HG03196 (cell line): ENCODE measurements at regions not wholly inside any gene's neighbourhood (a gene's known extent, or its start where the extent isn't known, plus 50 kb on each side); places are given as distances from the start of the nearest gene placed in this dataset.
"Not testable (repeated sequence)": the region's sequence is repeated elsewhere in the genome, so short reads cannot be mapped to it uniquely, and the experiment has no call there.

ENCODE experiments used
- ATAC-seq: cut with Tn5 transposase; IDR thresholded peaks from one replicate; pipeline ENCODE4 v1.9.1; 2021; ENCODE audit not compliant: unreplicated experiment

- no peak for ATAC-seq
Observed at GRCh38 chr7:68712956-68713495, 885.2 kb upstream of the AUTS2 start.

- ATAC-seq, result not testable (repeated sequence)
Observed at GRCh38 chr7:68714135-68714534, 884.1 kb upstream of the AUTS2 start.

GRCh38 chr7:68715907-68716306 lies 882.4 kb upstream of the AUTS2 start:
- ATAC-seq, result no peak

GRCh38 chr7:68717176-68717575 lies 881.1 kb upstream of the AUTS2 start:
- ATAC-seq, result no peak

- no peak for ATAC-seq
Observed at GRCh38 chr7:68718097-68718551, 880.2 kb upstream of the AUTS2 start.

- ATAC-seq, result no peak
Observed at GRCh38 chr7:68720697-68721096, 877.6 kb upstream of the AUTS2 start.

GRCh38 chr7:68722044-68722443 lies 876.2 kb upstream of the AUTS2 start:
- ATAC-seq, result no peak

- no peak for ATAC-seq
Observed at GRCh38 chr7:68724965-68725364, 873.3 kb upstream of the AUTS2 start.

- no peak for ATAC-seq
Observed at GRCh38 chr7:68725843-68726785, 872.2 kb upstream of the AUTS2 start.

GRCh38 chr7:68728720-68729119 lies 869.6 kb upstream of the AUTS2 start:
- not testable (repeated sequence) for ATAC-seq

- ATAC-seq, result no peak
Observed at GRCh38 chr7:68729371-68729770, 868.9 kb upstream of the AUTS2 start.

GRCh38 chr7:68730194-68730593 lies 868.1 kb upstream of the AUTS2 start:
- no peak for ATAC-seq

- no peak for ATAC-seq
Observed at GRCh38 chr7:68730964-68731363, 867.3 kb upstream of the AUTS2 start.

- no peak for ATAC-seq
Observed at GRCh38 chr7:68733219-68734153, 864.8 kb upstream of the AUTS2 start.

- ATAC-seq, result no peak
Observed at GRCh38 chr7:68734431-68734830, 863.8 kb upstream of the AUTS2 start.

GRCh38 chr7:68739306-68739705 lies 859.0 kb upstream of the AUTS2 start:
- no peak for ATAC-seq

- no peak for ATAC-seq
Observed at GRCh38 chr7:68744036-68744435, 854.2 kb upstream of the AUTS2 start.

- ATAC-seq, result no peak
Observed at GRCh38 chr7:68748934-68749900, 849.1 kb upstream of the AUTS2 start.

- no peak for ATAC-seq
Observed at GRCh38 chr7:68752485-68753178, 845.6 kb upstream of the AUTS2 start.

GRCh38 chr7:68754414-68754813 lies 843.9 kb upstream of the AUTS2 start:
- ATAC-seq, result no peak
